ENCODE measurements at regions not wholly inside any gene's neighbourhood (a gene's known extent, or its start where the extent isn't known, plus 50 kb on each side); places are given as distances from the start of the nearest gene placed in this dataset.
"Not testable (repeated sequence)": the region's sequence is repeated elsewhere in the genome, so short reads cannot be mapped to it uniquely, and the experiment has no call there.

- DNase-seq (ENCODE audit: extremely low read depth, low read depth), result no peak
- TF ChIP-seq CTCF (IDR thresholded peaks at IDR 0.05; ENCODE audit: low read depth, low read length), result no peak
These were observed 162.7 kb downstream of the IER5 start for GRCh38 chr1:181251001-181251712.

DNA sequence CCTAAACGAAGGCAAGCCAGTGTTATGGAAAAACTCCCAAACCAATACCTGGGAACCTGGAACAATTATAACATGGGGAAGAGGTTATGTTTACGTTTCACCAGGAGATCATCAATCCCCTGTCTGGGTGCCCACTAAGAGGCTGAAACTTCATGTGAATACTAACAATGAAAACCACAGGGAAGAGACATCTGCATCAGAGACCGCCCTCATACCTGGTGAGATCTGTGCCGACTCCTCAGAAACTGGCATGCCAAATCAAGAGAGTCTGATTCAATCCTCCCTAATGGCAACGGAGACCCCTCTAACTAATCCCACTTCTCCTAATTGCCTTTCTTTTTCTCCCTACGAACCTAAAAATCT, 163.2 kb downstream of the IER5 start:
- DNase-seq (ENCODE audit: extremely low read depth, low read depth), result no peak
- no peak for TF ChIP-seq CTCF (IDR thresholded peaks at IDR 0.05; ENCODE audit: low read depth, low read length)

GRCh38 chr1:181253601-181254000, 165.1 kb downstream of the IER5 start:
- DNase-seq (ENCODE audit: extremely low read depth, low read depth), result not testable (repeated sequence)

- no peak for TF ChIP-seq CTCF (IDR thresholded peaks at IDR 0.05; ENCODE audit: low read depth, low read length)
- peak; percentile 82 for DNase-seq (ENCODE audit: extremely low read depth, low read depth)
These were observed 166.9 kb downstream of the IER5 start for GRCh38 chr1:181255270-181255929.

- TF ChIP-seq CTCF (IDR thresholded peaks at IDR 0.05; ENCODE audit: low read depth, low read length), result no peak
- DNase-seq (ENCODE audit: extremely low read depth, low read depth), result no peak
These were observed 168.6 kb downstream of the IER5 start for GRCh38 chr1:181257117-181257516.

DNA sequence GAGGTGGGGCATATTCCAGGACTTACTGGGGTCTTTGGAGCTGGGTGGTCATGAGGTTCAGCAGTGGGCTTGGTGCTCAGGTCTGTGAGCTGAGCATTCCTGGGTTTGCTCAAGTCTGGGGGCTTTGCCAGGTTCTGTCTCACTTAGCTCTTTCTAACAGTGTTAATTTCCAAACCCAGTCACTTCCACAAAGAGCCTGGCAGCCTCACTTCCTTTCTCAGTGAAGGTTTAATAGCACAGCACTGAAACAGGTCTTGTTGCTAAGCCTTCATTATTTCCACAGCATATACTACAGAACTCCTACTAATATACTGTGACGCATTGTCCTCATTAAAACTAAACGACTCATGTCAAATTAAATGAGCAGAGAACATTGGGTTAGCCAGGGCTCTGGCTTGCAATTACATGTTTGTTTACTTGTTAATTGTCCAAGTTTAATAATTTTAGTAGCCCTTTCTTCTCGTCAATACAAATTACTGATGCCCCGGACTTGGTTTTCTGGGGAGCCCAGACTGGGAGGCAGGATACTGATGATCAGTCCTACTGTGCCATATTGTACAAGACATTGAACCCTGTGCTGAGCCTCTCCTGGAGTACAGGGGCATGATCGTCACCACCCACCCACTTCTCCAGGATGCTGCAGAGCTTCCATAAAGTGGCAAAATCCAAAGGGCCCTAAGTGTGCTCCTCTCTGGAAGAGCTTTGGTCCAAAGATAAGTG, 170.7 kb downstream of the IER5 start:
- no peak for DNase-seq (ENCODE audit: extremely low read depth, low read depth)

DNA sequence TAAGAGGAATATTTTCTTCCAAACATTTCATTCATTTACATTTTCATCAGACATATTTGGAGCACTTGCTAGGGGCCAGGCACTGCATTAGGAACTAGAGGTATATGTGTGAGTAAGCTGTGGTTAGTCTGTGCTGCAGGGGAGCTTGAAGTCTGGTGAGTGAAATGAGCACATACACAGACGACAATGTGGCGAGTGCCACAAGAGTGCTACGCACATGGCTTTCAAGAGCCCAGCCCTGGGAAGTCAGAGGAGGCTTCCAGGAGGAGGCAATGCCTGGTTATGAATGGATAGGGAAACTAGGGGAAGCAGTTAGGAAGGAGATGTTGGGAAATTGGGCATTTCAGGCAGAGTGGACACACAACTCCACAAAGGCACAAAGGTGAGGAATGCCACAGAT, 171.8 kb downstream of the IER5 start:
- DNase-seq (ENCODE audit: extremely low read depth, low read depth), result no peak
- no peak for TF ChIP-seq CTCF (IDR thresholded peaks at IDR 0.05; ENCODE audit: low read depth, low read length)

More for the DNA sequence above, 170.7 kb downstream of the IER5 start:
- TF ChIP-seq CTCF (IDR thresholded peaks at IDR 0.05; ENCODE audit: low read depth, low read length), result no peak
